K562 (cell line): ENCODE measurements at regions not wholly inside any gene's neighbourhood (a gene's known extent, or its start where the extent isn't known, plus 50 kb on each side); places are given as distances from the start of the nearest gene placed in this dataset.

Experiments used
- ATAC-seq: fragments of 200-7000 bp; cut with Tn5 transposase; 3 replicates; pipeline ENCODE4 v1.9.1; 2020; ENCODE audit warnings: moderate library complexity
- BruUV-seq: library from RNA; stranded (reverse); fragments of 400-500 nt; replicated peaks from 2 replicates; lab custom pipeline; 2021; lab: Mats Ljungman, UMichigan
- CTCF ChIA-PET: fragments of 300-600 bp; formaldehyde crosslinking; extraction: SDS; loops from one replicate; lab custom pipeline; 2021; ENCODE audit warnings: low intra/inter-chr PET ratio; lab: Yijun Ruan, JAX
- POLR2A ChIA-PET: fragments of 300-600, 350-650 bp; sonication (Branson Sonifier 250); formaldehyde crosslinking; extraction: SDS; loops from one replicate; lab custom pipeline; 2021; ENCODE audit warnings: antibody characterized with exemption, inconsistent platforms; lab: Yijun Ruan, JAX
- DNase-seq, 4 experiments: peaks; one replicate each; pipeline versions ENCODE4 v3.0.0 to v3.0.0-alpha.2; 2011 to 2018; ENCODE audit warnings: low spot score in 3 of 4, mixed read lengths in 3 of 4; ENCODE audit errors: extremely low read depth in 1 of 4
- FAIRE-seq: peaks from 2 replicates; lab custom pipeline; 2011; peaks lifted over from hg19 to GRCh38; lab: Jason Lieb, UNC
- H2AFZ ChIP-seq: 2 replicates; pipeline ENCODE4 v1.6.0; 2011; ENCODE audit warnings: low read depth, low read length, control low read depth, inconsistent platforms
- H3K27ac ChIP-seq: fragments of 200-600 bp; 3 replicates; pipeline ENCODE4 v1.8.0; 2011; ENCODE audit warnings: low read depth, mild to moderate bottlenecking, control low read depth, inconsistent platforms, low read length, moderate library complexity, mixed read lengths; ENCODE audit errors: extremely low read depth
- H3K27me3 ChIP-seq, 2 experiments: fragments of 300-600 bp in 1 of 2; 2 replicates in 1 of 2; 3 replicates in 1 of 2; pipeline versions ENCODE4 v1.6.0 to v1.8.0; 2011; ENCODE audit warnings: inconsistent platforms in 2 of 2, low read length in 2 of 2, mild to moderate bottlenecking in 1 of 2, mixed read lengths in 1 of 2, moderate library complexity in 1 of 2; ENCODE audit not compliant: control insufficient read depth in 2 of 2, insufficient read depth in 2 of 2
- H3K36me3 ChIP-seq: fragments of 300-600 bp; 3 replicates; pipeline ENCODE4 v1.8.0; 2011; ENCODE audit warnings: mild to moderate bottlenecking, low read length, inconsistent platforms; ENCODE audit not compliant: control insufficient read depth, insufficient read depth
- H3K4me1 ChIP-seq, 2 experiments: fragments of 200-600 bp in 1 of 2; replicated peaks in 1 of 2; 2 replicates in 1 of 2; 3 replicates in 1 of 2; pipeline versions ENCODE4 v1.5.1 to v1.8.0; 2011; ENCODE audit warnings: inconsistent platforms in 2 of 2, low read length in 2 of 2, mild to moderate bottlenecking in 1 of 2, mixed read lengths in 1 of 2, moderate library complexity in 1 of 2; ENCODE audit not compliant: control insufficient read depth in 2 of 2, insufficient read depth in 2 of 2
- H3K4me2 ChIP-seq: 2 replicates; pipeline ENCODE4 v1.6.1; 2011; ENCODE audit warnings: low read length, control low read depth, inconsistent platforms, mixed read lengths; ENCODE audit not compliant: insufficient read depth
- H3K4me3 ChIP-seq: fragments of 200-600 bp; sonication (generic), shearing (Covaris generic); 2 replicates; pipeline ENCODE4 v1.5.1; 2016; ENCODE audit warnings: control low read depth, inconsistent platforms
- H3K79me2 ChIP-seq: fragments of 200-600 bp; 3 replicates; pipeline ENCODE4 v1.8.0; 2011; ENCODE audit warnings: low read length, inconsistent platforms; ENCODE audit not compliant: control insufficient read depth, insufficient read depth
- H3K9ac ChIP-seq, 2 experiments: 2 replicates each; pipeline versions ENCODE4 v1.6.0 to v1.6.1; 2011; ENCODE audit warnings: low read depth in 2 of 2, low read length in 2 of 2, control low read depth in 1 of 2, inconsistent platforms in 1 of 2, mild to moderate bottlenecking in 1 of 2, mixed read lengths in 1 of 2; ENCODE audit not compliant: insufficient read depth in 1 of 2
- H3K9me1 ChIP-seq: one replicate; pipeline ENCODE4 v1.6.0; 2011; ENCODE audit warnings: inconsistent platforms, mild to moderate bottlenecking, low read length, moderate library complexity; ENCODE audit not compliant: control insufficient read depth, insufficient read depth
- H3K9me3 ChIP-seq: replicated peaks from 2 replicates; pipeline ENCODE4 v1.5.1; 2011; ENCODE audit warnings: low read depth, low read length, inconsistent platforms; ENCODE audit not compliant: control insufficient read depth, insufficient read depth
- H4K20me1 ChIP-seq: replicated peaks from 2 replicates; pipeline ENCODE4 v1.6.1; 2011; ENCODE audit warnings: low read length, inconsistent platforms, mixed read lengths; ENCODE audit not compliant: control insufficient read depth, insufficient read depth
- GABPA ChIP-seq: fragments of 200-800 bp; sonication (Bioruptor generic); conservative IDR thresholded peaks from 2 replicates; pipeline ENCODE4 v1.6.1; 2016; ENCODE audit warnings: low read depth, missing genetic modification characterization, missing compliant biosample characterization
- GMEB1 ChIP-seq: fragments of 250-450 bp; sonication (Bioruptor Pico); IDR thresholded peaks from 2 replicates; pipeline ENCODE4 v1.4.0; 2020; ENCODE audit warnings: mild to moderate bottlenecking
- SMAD1 ChIP-seq: fragments of 150-350 bp; IDR thresholded peaks from 2 replicates; pipeline ENCODE4 v1.6.1; 2014; ENCODE audit warnings: low read length, low read depth; ENCODE audit not compliant: partially characterized antibody
- ZNF551 ChIP-seq: fragments of 250-450 bp; sonication (Bioruptor Pico); IDR thresholded peaks from 2 replicates; pipeline ENCODE4 v1.5.0; 2021; ENCODE audit warnings: mild to moderate bottlenecking, moderate library complexity
- ZNF696 ChIP-seq: fragments of 250-450 bp; sonication (Bioruptor Pico); conservative IDR thresholded peaks from 2 replicates; pipeline ENCODE4 v1.4.0; 2020; ENCODE audit warnings: mild to moderate bottlenecking, moderate library complexity
- ZSCAN29 ChIP-seq: fragments of 450-650 bp; IDR thresholded peaks from 2 replicates; pipeline ENCODE4 v1.6.1; 2017
- WGBS: fragments of 100-300 bp; shearing (Covaris generic); methylation state at CpG from one replicate; pipeline ENCODE4 v1.1.6; 2016; ENCODE audit warnings: low coverage, mixed read lengths; ENCODE audit not compliant: insufficient coverage; ENCODE audit errors: missing lambda C conversion rate; 5-methylcytosine and 5-hydroxymethylcytosine counted together
- in situ Hi-C: fragments of 300-500 bp; cut with MboI; formaldehyde crosslinking; loops from 4 replicates; pipeline ENCODE4 v1.15.0; 2018; ENCODE audit warnings: inconsistent platforms, mixed read lengths
- intact Hi-C: fragments of 100-400 bp; cut with micrococcal nuclease; formaldehyde crosslinking; loops from 2 replicates; pipeline ENCODE4 v1.14.2; 2022
- TF ChIP-seq, protein P1 (sequence below): IDR thresholded peaks from 2 replicates; pipeline ENCODE4 v1.6.1; 2016; ENCODE audit warnings: missing genetic modification characterization, missing compliant biosample characterization
- TF ChIP-seq, protein P2 (sequence below): fragments of 250-450 bp; sonication (Bioruptor Pico); IDR thresholded peaks from 2 replicates; pipeline ENCODE4 v1.9.0; 2021; ENCODE audit warnings: mild to moderate bottlenecking

GRCh38 chr20:56899506-56899905 lies 270.4 kb downstream of the TFAP2C start (continued):
- TF ChIP-seq, protein P1, sequence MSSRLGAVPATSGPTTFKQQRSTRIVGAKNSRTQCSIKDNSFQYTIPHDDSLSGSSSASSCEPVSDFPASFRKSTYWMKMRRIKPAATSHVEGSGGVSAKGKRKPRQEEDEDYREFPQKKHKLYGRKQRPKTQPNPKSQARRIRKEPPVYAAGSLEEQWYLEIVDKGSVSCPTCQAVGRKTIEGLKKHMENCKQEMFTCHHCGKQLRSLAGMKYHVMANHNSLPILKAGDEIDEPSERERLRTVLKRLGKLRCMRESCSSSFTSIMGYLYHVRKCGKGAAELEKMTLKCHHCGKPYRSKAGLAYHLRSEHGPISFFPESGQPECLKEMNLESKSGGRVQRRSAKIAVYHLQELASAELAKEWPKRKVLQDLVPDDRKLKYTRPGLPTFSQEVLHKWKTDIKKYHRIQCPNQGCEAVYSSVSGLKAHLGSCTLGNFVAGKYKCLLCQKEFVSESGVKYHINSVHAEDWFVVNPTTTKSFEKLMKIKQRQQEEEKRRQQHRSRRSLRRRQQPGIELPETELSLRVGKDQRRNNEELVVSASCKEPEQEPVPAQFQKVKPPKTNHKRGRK (tag), result no peak
- no peak for TF ChIP-seq SMAD1
- TF ChIP-seq, protein P2, sequence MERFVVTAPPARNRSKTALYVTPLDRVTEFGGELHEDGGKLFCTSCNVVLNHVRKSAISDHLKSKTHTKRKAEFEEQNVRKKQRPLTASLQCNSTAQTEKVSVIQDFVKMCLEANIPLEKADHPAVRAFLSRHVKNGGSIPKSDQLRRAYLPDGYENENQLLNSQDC, result no peak

DNA sequence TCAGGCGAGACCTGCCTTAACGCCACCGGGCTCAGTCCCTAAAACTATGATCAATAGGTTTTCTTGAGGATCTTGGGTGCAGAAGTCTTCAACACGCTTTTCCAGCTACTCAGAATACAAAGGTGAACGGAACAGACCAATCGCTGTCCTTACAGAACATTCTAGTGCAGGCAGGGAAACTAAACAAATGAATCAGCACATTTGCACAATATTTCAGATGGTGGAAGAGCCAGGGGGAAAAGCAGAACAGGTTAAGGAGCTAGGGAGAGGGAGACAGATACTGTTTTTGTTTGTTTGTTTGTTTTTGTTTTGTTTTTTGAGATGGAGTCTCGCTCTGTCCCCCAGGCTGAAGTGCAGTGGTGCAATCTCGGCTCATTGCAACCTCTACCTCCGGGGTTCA lies 271.1 kb downstream of the TFAP2C start:
- WGBS, result 0% methylated on average over 9 of the region's 9 CpGs
- BruUV-seq, result no TSS peak
- CTCF ChIA-PET, result no interaction called here
- TF ChIP-seq ZNF551 (CRISPR knock-in tag) (no peak), GMEB1 (CRISPR knock-in tag) (no peak), ZSCAN29 (no peak), GABPA (tag) (no peak), ZNF696 (CRISPR knock-in tag) (no peak)

More for the DNA sequence above, 271.1 kb downstream of the TFAP2C start:
- Histone ChIP-seq H3K9me1 (no peaks in the 10 kb centered on the region), H3K4me2 (0 out of 2 replicates have a peak overlapping the region, but pooled peaks have one; percentile 27), H3K27ac (no peak overlapping the region), H4K20me1 (no peaks in the 10 kb centered on the region), H3K9me3 (no peaks in the 10 kb centered on the region), H3K27me3 (peaks cover 0 to 13% of the 10 kb centered on the region in 2 experiments; a peak in 2 of 5 replicates), H3K4me3 (no peak overlapping the region), H3K4me1 (no peaks in the 10 kb centered on the region), H3K9ac (no peak overlapping the region), H3K79me2 (no peaks in the 10 kb centered on the region), H2AFZ (no peak overlapping the region), H3K36me3 (no peaks in the 10 kb centered on the region)
- DNase-seq, result no peak
- intact Hi-C loops (no loop called here), in situ Hi-C loops (no loop called here)
- POLR2A ChIA-PET, result interaction anchor here (0.6 kb wide), 2 partner anchors 276 to 331 kb away, joined by 3 read pairs; no protein-coding TSS in a partner anchor
- ATAC-seq, result no peak
- FAIRE-seq, result no peak
